NCI-H774 (cell line): ENCODE measurements at regions not wholly inside any gene's neighbourhood (a gene's known extent, or its start where the extent isn't known, plus 50 kb on each side); places are given as distances from the start of the nearest gene placed in this dataset.

Experiments used
- DNase-seq: peaks from one replicate; lab custom pipeline; 2025; lab: John Stamatoyannopoulos, UW

GRCh38 chr9:84393266-84393950, 52.9 kb upstream of the SLC28A3 start:
- DNase-seq = no peak

GRCh38 chr9:84394036-84394435, 53.5 kb upstream of the SLC28A3 start:
- no peak for DNase-seq

GRCh38 chr9:84397151-84397728, 56.7 kb upstream of the SLC28A3 start:
- peak; percentile 53 for DNase-seq

- no peak for DNase-seq
Measured at GRCh38 chr9:84397822-84398221, 57.3 kb upstream of the SLC28A3 start.

GRCh38 chr9:84402517-84402916, 62.0 kb upstream of the SLC28A3 start:
- DNase-seq = no peak

- DNase-seq = no peak
Measured at GRCh38 chr9:84403288-84403687, 62.7 kb upstream of the SLC28A3 start.

GRCh38 chr9:84404095-84404686, 63.6 kb upstream of the SLC28A3 start:
- peak; percentile 2 for DNase-seq

GRCh38 chr9:84405667-84406066, 65.1 kb upstream of the SLC28A3 start:
- no peak for DNase-seq

GRCh38 chr9:84408416-84408815, 67.9 kb upstream of the SLC28A3 start:
- no peak for DNase-seq

GRCh38 chr9:84411683-84412267, 71.2 kb upstream of the SLC28A3 start:
- no peak for DNase-seq

GRCh38 chr9:84412654-84413053, 72.1 kb upstream of the SLC28A3 start:
- no peak for DNase-seq

GRCh38 chr9:84413301-84413700, 72.7 kb upstream of the SLC28A3 start:
- DNase-seq = no peak

- no peak for DNase-seq
Measured at GRCh38 chr9:84419031-84419602, 78.6 kb upstream of the SLC28A3 start.

- no peak for DNase-seq
Measured at GRCh38 chr9:84424931-84425330, 84.4 kb upstream of the SLC28A3 start.

- DNase-seq = no peak
Measured at GRCh38 chr9:84432746-84433145, 92.2 kb upstream of the SLC28A3 start.

GRCh38 chr9:84435902-84436301, 95.3 kb upstream of the SLC28A3 start:
- DNase-seq = no peak

- no peak for DNase-seq
Measured at GRCh38 chr9:84436386-84437109, 96.0 kb upstream of the SLC28A3 start.

- DNase-seq = no peak
Measured at GRCh38 chr9:84438391-84438790, 97.8 kb upstream of the SLC28A3 start.

- no peak for DNase-seq
Measured at GRCh38 chr9:84439250-84439649, 98.7 kb upstream of the SLC28A3 start.

GRCh38 chr9:84442712-84443111, 102.2 kb upstream of the SLC28A3 start:
- no peak for DNase-seq

- DNase-seq = no peak
Measured at GRCh38 chr9:84445737-84446136, 105.2 kb upstream of the SLC28A3 start.

- DNase-seq = no peak
Measured at GRCh38 chr9:84447305-84447704, 106.7 kb upstream of the SLC28A3 start.
